ENCODE measurements at regions not wholly inside any gene's neighbourhood (a gene's known extent, or its start where the extent isn't known, plus 50 kb on each side); places are given as distances from the start of the nearest gene placed in this dataset.

DNA sequence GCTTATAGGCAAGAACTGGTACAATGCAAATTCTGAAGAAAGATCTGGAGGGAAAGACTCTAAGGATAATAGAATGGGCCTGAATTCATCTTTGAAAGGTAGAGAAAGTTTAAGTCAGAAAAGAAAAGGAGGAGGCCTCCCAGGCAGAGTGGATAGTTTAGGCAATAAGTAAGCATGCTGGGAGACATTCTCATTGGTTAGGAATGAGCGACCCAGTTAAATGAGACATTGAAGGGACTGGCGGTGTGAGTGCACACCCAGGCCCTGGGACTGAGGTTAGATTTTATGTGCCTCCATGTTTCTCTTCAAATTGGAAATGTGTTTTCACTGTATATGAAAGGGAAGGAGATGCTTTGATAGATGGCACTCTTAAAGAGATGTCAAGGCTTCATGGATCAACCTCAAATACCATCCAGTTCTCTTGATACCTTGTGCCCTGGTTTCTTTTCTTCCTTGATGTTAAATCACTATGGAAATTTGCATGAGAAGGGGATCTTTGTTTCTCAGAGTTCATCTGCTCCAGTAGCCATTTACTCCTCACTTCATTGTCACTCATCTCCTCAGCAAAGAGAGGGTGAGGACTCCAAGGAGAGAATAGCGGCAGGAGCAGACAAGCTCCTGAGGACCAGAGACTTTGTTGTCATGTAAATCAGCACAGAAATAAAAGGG, 584.2 kb upstream of the INTU start:
- DNase-seq, result no peak

DNA sequence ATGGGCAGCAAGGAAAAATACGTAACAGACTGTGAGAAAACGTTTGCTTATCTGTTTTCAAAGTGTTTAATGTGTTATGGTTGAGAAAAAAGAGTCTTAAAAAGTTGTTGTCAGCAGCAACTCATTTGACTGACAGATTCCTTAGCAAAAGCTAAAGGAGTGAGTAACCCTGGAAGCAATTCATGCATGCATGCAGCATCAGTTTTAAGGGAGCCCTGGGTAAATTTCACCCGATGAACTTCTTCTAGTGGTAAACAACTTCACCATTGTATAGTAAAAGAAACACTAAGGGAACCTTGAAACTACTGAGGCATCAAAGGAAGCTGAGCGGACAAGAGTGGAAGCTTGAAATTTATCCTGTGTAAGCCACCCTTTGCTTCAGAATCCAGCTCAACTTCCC, 583.2 kb upstream of the INTU start:
- no peak for DNase-seq

DNA sequence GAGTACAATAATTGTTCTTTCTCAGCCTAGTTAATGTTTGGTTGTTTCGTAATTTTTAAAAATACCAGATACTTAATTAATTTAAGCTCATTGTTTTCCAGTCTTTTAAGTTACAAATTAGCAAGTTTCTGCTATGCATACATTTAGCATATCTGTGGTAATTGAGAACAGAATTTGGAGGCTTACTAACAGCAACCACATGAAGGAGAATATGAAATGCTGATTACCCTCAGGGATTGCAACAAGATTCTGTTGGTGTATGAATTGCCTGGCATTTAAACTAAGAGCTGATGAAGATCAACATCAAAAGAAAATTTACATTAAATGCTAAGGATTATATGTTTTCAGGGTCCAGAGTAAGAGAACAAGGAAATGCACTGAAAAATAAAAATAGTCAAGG, 580.0 kb upstream of the INTU start:
- DNase-seq, result no peak

DNA sequence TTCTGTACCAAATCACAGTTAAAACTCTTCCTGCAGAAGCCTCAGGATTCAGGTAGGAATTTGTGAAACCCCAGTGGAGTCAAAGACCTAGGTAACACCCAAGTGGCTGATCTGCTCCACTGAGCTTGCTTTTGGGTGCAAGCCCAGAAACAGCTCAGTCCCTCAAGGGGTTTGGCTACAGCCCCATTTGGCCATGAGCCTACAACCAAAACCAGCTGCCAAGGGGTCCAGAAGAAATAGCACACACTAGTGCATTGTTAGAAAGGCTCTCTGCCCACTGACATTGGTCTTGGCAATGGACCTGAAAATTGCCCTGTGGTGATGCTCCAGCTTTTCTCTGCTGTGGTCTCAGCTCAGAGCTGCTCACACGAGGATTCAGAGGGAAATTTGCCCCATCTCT, 577.4 kb upstream of the INTU start:
- no peak for DNase-seq

DNA sequence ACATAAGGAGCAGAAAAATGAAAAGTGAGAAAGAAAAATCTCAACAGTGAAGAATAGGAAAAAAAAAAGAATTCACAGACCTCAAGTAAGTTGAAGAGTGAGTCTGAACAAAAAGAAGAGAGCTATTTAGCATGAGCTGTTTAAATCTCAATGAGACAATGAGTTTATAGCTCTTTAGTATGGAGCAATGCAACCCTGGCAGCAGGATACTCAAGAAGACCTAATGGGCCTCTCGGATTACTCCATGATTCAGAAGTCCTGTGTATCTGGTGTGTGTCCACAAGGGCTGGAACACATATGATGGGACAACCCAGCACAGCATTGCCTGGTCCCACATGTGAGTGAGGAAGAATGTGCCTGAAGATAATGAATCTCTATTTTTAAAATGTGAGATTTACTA, 563.1 kb upstream of the INTU start:
- no peak for DNase-seq

DNA sequence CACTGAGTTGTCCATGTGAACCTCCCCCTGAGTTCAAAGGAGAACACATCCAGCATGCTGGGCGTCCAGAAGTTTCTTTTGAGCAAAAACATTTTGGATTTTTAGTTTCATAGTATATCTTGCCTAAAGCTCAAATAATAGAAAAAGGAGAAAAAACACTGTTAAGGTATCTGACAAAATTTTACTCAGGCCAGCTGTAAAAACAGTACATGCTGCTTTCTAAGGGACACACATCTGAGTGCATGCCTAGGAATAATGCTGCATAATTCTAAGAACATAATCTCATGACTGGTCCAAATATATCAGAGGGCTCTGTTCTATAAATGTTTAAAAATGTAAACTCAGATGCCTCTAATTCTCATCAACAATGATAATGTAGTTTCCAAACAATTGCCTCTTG, 561.3 kb upstream of the INTU start:
- DNase-seq, result no peak

DNA sequence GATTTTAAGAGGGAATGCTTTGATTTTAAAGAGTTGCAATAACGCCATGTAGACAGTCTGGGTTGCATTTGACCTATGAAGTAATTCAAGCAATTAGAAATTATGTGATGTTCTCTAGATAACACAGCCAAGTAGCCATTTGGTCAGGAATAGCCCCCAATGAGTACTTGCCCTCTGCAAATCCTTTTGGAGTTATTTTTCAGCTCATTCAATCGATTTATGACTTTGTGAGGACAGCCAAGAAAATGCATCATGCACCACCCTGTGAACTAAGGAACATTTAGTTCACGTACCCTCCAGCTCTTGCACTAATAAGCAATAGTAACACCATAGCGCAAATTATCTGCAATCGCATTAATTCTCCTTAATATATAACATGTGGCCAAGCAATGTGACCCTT, 552.6 kb upstream of the INTU start:
- no peak for DNase-seq

DNA sequence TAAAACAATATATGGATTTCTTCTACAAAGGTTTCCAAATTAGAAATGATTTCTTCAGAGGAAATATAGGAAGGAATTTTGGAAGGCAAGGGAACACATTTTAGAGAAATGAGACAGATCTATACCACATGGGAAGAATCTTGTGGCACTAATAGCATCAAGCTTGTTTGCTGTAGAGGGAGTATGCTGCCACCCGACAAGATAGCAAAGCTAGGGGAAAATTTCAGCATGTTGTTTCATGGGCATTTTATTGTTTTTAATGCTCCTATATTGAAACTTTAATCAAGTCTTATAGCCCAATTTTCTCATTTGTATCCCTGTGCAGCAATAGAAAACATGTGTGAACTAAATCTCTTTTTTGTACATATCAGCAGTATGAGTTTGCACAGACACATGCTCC, 551.7 kb upstream of the INTU start:
- DNase-seq, result no peak

DNA sequence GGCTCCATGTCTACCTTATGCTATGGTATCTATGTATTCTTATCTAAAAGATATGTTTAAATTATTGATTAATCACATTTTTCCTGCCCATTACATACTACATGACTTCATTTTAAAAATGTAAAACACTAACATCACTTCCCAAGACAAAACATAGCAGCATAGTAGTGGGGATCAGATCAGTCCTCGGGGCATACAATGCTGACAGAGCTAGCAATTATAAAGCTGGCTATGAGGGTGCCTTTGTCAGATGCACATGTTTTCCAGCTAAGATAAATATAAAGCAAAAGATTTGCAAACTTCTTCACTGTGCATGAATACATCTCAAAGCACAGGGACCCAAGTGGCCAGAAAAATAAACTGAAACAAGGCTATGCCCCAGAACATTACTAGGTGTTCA, 549.8 kb upstream of the INTU start:
- DNase-seq, result no peak

DNA sequence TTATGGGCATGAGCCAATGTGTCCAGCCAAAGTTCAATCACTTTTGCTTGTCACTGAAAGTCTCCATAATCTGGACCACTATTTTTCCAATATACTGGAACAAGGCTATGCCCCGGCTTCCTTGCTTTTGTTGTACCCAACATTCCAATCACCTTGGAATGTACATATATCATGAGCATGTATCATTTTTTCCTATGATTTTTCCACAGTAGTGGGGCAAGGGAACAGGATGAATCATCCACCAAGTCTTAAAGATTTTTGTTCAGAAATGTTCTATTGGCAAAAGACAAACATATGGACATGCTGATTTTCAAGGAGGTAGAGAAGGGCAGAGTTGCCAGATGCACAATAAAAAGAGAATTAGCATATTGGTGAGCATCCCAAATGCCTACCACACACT, 548.1 kb upstream of the INTU start:
- DNase-seq, result no peak

DNA sequence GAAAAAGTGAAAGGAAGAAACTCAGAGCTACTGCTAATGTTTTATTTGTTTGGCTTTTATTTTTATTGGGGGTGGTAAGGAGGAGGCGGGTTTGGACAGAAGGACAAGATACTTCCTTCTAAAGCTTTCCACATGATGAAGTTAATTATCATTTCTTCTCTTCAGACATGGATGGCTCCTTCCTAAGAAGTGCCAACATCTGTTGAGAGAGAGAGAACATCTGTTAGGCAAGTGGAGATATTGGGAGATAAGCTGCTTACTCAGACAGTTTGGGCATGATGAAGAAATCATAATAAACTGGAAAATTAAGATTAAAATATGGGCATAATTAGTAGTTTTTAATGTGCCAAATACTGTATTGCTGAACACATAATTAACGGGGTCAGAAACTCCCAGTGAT, 535.7 kb upstream of the INTU start:
- no peak for DNase-seq

DNA sequence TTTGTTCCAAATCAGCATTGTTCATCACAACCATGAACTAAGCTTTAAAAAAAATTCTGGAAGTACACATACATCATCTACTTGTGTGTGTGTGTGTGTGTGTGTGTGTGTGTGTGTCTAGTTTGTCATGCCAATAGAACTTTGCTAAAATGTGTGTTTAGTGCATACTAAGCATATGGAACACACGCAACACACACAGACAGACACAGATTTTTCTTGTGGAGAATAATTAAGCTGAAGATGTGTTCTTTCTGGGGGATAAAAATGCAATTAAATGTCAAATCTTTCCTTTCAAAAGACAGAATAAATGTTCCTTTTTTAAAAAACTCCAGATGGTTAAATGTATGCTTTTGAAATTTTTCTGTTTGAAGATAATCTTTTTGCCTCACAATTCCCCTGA, 530.4 kb upstream of the INTU start:
- no peak for DNase-seq

DNA sequence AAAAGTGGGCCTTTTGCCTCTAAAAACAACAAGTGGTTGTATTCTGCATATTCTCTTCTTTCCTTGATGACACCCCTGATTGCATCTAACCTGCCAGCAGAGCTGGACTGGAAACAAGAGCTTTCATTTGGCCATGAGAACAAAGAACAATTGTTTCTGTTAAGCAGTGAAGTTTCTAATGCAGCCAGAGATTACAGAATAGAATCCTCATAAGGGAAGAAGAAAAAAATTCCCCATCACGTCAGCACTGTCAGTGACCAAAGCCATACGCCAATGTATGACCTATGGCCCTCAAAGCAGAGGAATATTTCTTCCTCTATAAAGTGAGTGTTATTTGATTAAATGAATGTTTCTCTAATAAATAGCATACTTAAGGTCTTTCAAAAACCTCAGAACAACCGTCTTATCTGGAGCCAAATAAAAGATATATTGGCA, 529.1 kb upstream of the INTU start:
- DNase-seq, result no peak

DNA sequence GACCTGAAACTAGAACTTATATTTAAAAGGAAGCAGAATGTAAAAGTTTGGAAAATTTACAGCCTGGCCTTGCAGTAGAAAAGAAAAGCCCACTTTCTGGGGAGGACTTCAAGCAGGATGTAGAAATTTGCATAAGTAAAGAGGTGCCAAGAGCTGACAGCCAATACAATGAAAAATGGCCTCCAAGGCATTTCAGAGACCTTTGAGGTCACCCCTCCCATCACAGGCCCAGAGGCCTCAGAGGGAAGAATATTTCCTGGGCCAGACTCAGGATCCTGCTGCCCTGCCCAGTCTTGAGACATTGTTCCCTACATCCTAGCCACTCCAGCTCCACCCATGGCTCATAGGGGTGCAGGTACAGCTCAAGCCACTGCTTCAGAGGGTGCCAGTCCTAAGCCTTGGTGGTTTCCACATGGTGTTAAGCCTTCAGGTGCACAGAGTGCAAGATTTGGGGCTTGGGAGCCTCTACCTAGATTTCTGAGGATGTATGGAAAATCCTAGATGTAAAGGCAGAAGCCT, 518.9 kb upstream of the INTU start:
- no peak for DNase-seq

DNA sequence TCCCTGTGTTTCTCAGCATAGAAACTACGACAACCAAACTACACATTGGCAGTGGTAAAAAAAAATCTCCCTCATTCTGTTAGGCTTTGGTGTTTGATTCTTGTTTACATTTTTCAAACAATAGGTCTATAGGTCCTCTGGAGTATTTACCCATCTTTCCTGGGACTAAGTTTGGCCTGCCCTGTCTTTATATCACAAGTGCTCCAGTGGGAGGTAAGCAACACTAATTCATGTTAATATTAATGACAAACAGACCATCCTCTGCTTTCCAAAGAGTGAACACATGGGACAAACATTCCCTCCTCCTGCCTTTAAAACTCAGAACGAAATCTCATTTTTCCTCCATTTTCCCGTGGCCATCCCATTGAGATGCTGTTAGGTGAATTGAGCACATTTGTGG, 514.1 kb upstream of the INTU start:
- DNase-seq, result no peak

DNA sequence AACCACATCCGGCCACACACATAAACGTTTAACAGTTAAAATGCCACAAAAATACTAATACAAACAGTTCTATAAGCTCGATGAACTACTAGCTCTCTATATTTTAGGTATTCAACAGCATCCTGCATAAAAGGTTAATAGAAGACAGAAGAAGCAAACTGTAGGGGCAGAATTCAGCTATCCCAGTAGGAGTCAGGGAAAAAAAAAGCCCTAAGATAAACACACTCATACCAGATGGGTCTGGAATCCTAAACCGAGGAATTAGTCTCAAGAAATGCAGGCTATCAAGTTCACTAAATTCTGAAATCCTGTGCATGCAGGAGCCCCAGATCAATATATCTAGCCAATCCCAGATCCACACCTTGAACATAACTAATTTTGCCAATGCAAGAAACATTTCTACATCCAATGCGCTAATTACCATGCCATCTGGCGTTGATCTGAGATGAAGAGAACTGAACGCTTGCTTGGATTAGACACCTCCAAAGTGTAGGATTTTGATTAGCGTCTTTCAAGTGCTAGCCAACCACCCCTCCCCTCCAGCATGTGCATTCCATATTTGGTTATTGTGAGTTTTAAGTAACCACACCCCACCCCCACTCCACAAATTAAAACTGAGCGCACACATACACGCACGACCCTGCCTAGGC, 512.2 kb upstream of the INTU start:
- DNase-seq, result no peak

DNA sequence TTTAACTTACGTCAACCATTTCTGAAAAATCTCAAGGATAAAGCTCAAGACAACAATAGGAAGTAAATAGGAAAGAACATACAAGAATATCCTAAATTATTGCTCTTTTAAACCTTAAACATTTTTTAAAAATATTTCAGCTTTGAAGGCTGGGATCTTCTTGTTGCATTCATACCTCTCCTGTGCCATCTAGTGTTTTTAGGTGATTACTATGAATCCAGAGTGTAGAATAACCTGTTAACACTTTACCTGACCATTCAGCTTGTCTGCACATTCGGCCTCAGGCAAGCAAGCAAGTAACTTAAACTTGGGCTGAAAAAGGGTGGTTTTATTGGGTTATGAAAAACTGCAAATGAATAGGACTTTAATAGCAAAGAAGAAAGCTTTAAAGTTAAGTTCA, 507.8 kb upstream of the INTU start:
- no peak for DNase-seq

DNA sequence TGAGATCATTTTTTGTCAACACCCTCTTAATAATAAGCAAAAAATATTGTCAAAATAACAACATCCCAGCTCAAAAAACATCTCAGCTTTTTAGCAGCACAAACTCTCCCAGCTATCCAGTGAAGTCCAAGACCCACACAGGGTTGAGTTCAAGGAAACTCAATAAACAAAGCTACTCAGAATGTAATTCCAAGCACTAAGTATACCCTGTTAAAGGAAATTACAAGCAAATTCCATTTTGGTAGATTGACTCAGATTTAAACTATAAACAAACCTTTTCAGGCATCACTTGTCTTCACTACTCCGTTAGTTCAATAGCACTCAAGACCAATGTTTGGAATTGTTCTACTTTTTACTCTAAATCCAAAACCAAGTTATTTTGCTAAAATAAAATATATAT, 506.0 kb upstream of the INTU start:
- no peak for DNase-seq

DNA sequence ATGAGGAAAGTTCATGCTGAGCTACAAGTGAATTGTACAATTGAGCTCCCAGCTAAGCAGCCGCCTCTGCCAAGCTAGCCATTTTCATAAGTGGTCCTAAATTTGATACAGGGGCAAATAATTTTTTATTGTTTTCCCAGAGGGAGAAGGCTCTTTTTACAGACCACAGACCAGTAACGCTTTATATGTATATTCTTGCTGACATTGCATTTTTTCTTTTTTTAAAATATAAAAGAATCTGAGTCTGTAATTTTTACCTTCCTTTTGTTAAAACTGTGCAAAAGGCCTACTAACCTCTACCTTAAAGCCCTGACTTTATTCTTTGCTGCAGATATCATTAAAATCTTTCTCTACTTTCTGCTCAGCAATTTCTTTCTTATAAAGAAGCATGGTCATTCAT, 501.2 kb upstream of the INTU start:
- no peak for DNase-seq

DNA sequence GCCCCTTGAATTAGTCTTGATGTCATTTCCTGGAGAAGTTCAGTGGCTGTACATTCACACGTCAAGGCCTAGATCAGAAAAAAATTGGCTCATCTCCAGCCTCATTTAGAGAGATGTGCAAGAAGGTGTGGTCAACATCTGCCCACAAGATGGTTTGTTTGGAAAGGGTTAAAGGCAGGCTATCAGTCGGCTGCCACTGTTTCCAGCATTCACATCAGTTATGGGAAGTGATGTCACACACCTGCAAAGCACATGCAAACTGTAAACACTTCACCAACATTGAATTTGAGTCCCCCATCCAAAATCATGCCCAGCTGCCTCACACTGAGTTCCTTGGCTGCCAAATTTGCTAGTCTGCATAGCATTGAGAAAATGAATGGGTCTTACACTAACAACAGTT, 498.3 kb upstream of the INTU start:
- no peak for DNase-seq

DNA sequence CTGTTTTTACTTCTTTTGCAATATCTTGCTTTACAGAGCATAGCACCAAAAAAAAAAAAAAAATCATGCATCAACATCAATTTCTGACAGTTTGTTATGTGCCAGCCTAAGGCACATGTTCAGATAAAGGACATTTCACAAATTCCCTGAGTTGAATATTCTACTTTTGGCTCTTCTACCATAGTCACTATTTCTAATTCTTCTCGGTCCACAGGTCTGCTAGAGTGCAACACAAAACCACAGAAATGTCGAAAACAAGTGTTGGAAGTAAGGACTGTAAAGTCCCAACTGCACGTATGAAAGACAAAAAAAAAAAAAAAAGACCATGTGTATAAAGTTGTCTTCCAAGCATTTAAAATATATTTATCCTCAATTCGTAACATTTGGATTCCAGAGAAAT, 494.2 kb upstream of the INTU start:
- DNase-seq, result no peak

DNA sequence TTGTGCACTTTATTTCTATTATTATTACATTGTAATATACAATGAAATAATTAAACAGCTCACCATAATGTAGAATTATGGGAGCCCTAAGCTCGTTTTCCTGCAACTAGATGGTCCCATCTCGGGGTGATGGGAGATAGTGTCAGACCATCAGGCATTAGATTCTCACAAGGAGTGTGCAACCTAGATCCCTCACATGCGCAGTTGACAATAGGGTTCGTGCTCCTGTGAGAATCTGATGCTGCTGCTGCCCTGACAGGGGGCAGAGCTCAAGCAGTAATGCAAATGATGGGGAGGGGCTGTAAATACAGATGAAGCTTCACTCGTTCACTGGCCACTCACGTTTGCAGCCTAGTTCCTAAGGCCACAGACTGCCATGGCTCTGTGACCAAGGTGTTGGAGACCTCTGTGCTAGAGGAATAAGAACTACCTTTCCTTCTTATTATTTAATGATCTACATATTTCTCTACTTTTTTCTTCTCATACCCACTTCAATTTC, 492.9 kb upstream of the INTU start:
- DNase-seq, result no peak

DNA sequence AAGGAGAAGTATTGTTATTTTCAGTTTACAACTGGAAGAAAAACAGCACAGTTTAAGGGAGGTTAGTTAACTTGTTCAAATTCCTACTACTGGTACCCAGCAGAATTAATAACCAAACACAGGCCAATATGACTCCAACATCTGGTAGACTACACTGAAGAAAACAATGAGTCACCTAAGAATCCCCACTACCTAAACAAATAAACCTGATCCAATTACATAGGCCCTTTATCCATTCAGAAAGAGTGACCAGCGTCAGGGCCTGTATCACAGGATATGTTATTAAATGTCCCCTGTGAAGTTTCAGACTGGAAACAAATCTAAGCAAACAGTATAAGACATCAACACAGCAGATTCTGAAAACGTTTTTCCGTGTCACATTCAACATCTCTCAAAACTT, 492.5 kb upstream of the INTU start:
- DNase-seq, result peak; percentile 70

DNA sequence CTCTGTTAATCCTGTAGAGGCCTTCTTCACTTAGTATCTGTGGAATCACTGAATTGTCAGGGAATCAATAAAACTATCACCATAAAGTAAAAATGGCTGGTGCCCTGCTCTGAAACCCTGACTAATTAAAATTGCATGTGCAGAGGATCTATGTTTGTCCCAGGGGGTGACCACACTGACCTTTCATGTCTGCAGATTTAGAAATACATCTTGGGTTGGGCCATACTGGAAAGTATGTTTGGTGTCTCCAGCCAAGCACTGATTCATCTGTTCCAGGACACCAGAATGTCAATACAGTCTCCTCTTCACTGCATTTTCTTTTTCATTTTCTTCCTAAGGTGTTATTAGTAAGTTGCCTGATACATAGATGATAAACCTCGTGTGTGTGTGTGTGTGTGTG, 490.9 kb upstream of the INTU start:
- peak; percentile 71 for DNase-seq
